Peyer's patch (tissue), 4 donors: ENCODE measurements at regions not wholly inside any gene's neighbourhood (a gene's known extent, or its start where the extent isn't known, plus 50 kb on each side); places are given as distances from the start of the nearest gene placed in this dataset.

Source experiments
- DNase-seq, 3 donors: peaks; one replicate each; pipeline ENCODE4 v3.0.0-alpha.2; 2017 to 2019
- H3K27ac ChIP-seq, 4 donors: fragments of 200-600 bp; sonication (generic); one replicate each; pipeline ENCODE4 v1.5.1; 2016 to 2019
- H3K27me3 ChIP-seq, 2 donors: fragments of 200-600 bp; sonication (generic); one replicate each; pipeline ENCODE4 v1.5.1; 2019
- H3K36me3 ChIP-seq, 3 donors: fragments of 200-600 bp; sonication (generic); one replicate each; pipeline ENCODE4 v1.5.1; 2016 to 2019
- H3K4me1 ChIP-seq, 4 donors: fragments of 200-600 bp; sonication (generic); one replicate each; pipeline ENCODE4 v1.5.1; 2016 to 2019
- H3K4me3 ChIP-seq, 4 donors: fragments of 200-600 bp; sonication (generic); 1 replicate in 3 of 4; 2 replicates in 1 of 4; pipeline ENCODE4 v1.5.1; 2016 to 2019; ENCODE audit warnings: mild to moderate bottlenecking in 1 of 4
- H3K9me3 ChIP-seq, 4 donors: fragments of 200-600 bp; sonication (generic); one replicate each; pipeline ENCODE4 v1.5.1; 2016 to 2019; ENCODE audit warnings: mild to moderate bottlenecking in 1 of 4
- POLR2A ChIP-seq, 2 donors: fragments of 450-650 bp; IDR thresholded peaks; one replicate each; pipeline ENCODE4 v1.5.1; 2017; ENCODE audit warnings: antibody characterized with exemption in 2 of 2, mild to moderate bottlenecking in 2 of 2, moderate library complexity in 2 of 2
- TF ChIP-seq, protein P1 (sequence below), 6 experiments: fragments of 450-650 bp in 4 of 6; fragments of 200-600 bp in 2 of 6; sonication (generic) in 1 of 6; IDR thresholded peaks; one replicate each; pipeline ENCODE4 v1.5.1; 2017 to 2019; ENCODE audit warnings: antibody characterized with exemption in 6 of 6, mild to moderate bottlenecking in 3 of 6, moderate library complexity in 1 of 6

GRCh38 chr20:39117491-39117890 lies 155.3 kb downstream of the DHX35 start:
- Histone ChIP-seq H3K36me3 (no peaks in the 10 kb centered on the region), H3K9me3 (no peaks in the 10 kb centered on the region), H3K27ac (no peak overlapping the region), H3K4me3 (no peak overlapping the region), H3K4me1 (no peaks in the 10 kb centered on the region), H3K27me3 (no peaks in the 10 kb centered on the region)
- DNase-seq = no peak
- TF ChIP-seq, protein P1, sequence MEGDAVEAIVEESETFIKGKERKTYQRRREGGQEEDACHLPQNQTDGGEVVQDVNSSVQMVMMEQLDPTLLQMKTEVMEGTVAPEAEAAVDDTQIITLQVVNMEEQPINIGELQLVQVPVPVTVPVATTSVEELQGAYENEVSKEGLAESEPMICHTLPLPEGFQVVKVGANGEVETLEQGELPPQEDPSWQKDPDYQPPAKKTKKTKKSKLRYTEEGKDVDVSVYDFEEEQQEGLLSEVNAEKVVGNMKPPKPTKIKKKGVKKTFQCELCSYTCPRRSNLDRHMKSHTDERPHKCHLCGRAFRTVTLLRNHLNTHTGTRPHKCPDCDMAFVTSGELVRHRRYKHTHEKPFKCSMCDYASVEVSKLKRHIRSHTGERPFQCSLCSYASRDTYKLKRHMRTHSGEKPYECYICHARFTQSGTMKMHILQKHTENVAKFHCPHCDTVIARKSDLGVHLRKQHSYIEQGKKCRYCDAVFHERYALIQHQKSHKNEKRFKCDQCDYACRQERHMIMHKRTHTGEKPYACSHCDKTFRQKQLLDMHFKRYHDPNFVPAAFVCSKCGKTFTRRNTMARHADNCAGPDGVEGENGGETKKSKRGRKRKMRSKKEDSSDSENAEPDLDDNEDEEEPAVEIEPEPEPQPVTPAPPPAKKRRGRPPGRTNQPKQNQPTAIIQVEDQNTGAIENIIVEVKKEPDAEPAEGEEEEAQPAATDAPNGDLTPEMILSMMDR (IDR thresholded peaks at IDR 0.05) = no peak
- TF ChIP-seq POLR2A (IDR thresholded peaks at IDR 0.05) = no peak

DNA sequence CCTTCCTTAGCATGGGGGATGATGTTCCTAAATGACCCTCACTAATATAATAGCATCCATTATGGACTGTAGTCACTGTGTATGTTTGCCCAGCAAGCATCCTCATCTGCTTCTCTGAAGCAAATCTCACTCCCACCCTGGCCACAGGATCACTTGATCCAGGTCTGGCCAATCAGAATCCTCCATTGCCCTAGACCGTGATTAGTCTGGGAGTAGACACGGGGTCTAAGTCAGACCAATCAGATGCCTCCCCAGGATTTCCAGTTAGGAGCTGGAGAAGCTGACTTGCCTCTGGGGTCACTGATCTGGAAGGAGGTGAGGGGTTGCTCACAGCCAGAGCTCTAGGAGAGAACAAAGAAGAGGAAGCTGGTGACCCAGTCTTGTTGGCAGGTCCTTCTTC lies 153.9 kb downstream of the DHX35 start:
- no peak for DNase-seq
- no peak for TF ChIP-seq POLR2A (IDR thresholded peaks at IDR 0.05)
- H3K4me1 ChIP-seq = no peaks in the 10 kb centered on the region
- H3K9me3 ChIP-seq = no peaks in the 10 kb centered on the region
- no peak overlapping the region for H3K27ac ChIP-seq
- no peak overlapping the region for H3K4me3 ChIP-seq
- no peaks in the 10 kb centered on the region for H3K36me3 ChIP-seq
- H3K27me3 ChIP-seq = no peaks in the 10 kb centered on the region

GRCh38 chr20:39112178-39112743 lies 150.1 kb downstream of the DHX35 start:
- Histone ChIP-seq H3K9me3 (no peaks in the 10 kb centered on the region), H3K4me3 (no peak overlapping the region), H3K27me3 (peaks cover 0 to 4% of the 10 kb centered on the region in 2 donors), H3K4me1 (no peaks in the 10 kb centered on the region), H3K36me3 (no peaks in the 10 kb centered on the region), H3K27ac (no peak overlapping the region)
- DNase-seq = no peak
- no peak for TF ChIP-seq POLR2A (IDR thresholded peaks at IDR 0.05)
- TF ChIP-seq, protein P1 (IDR thresholded peaks at IDR 0.05) = peak in 4 of 6 experiments; percentile 38 to 42 (median 40)

DNA sequence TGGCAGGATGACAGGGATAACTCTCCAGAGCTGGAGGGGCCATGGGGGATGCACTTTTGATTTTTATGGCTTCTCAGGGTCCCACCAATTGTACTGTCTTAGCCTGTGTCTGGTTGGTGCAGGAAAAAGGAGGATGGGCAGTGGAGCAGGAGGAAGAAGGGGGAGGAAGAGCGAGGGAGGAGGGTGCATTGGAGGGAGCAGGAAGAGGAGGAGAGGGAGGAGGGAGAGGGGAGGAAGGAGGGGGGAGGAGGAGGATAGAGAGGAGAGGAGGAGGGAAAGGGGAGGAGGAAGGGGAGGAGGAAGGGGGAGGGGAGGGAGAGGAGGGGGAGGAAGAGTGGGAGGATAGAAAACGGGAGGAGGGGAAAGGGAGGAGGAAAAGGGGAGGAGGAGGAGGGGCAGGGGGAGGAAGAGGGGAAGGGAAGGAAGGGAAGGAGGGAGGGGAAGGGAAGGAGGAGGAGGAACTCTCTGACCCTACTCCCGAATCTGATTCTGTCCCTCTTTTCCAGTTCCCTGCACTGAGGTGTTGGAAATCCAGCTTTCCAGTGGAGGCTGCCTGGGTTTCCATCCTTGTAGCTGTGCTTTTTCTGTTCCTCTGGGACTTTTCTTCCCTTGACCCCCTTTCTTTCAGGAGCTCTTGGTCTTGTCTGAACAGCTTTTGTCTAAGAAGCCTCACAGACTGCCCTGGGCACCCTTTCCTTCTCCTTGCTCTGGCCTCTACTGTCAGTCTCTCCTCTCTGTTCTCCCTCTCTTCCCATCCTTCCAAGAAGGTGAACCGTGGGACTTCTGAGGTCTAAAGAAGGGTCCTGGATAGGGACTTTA lies 149.4 kb downstream of the DHX35 start:
- peaks cover 0 to 4% of the 10 kb centered on the region in 2 donors for H3K27me3 ChIP-seq
- H3K27ac ChIP-seq = no peak overlapping the region
- H3K9me3 ChIP-seq = no peaks in the 10 kb centered on the region
- no peaks in the 10 kb centered on the region for H3K4me1 ChIP-seq
- TF ChIP-seq, protein P1 (IDR thresholded peaks at IDR 0.05) = no peak
- no peak for TF ChIP-seq POLR2A (IDR thresholded peaks at IDR 0.05)
- H3K4me3 ChIP-seq = no peak overlapping the region
- no peak for DNase-seq
- H3K36me3 ChIP-seq = no peaks in the 10 kb centered on the region

DNA sequence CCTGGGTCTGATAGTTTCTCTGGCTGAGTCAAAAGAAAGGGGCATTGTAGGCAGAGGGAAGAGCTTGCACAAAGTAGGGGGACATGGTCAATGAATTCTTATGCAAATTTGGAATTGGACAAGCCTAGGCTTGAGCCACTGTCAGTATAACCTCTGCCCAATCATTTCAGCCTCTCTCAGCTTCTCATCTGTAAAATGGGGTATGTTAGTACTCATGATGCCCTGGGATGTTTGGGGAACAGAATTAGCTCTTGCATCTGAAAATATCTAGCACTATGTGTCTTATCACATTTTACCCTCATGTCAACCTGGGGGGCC lies 148.6 kb downstream of the DHX35 start:
- Histone ChIP-seq H3K27me3 (peaks cover 0 to 4% of the 10 kb centered on the region in 2 donors), H3K4me3 (no peak overlapping the region), H3K4me1 (no peaks in the 10 kb centered on the region), H3K36me3 (no peaks in the 10 kb centered on the region), H3K27ac (no peak overlapping the region), H3K9me3 (no peaks in the 10 kb centered on the region)
- TF ChIP-seq, protein P1 (IDR thresholded peaks at IDR 0.05) = no peak
- TF ChIP-seq POLR2A (IDR thresholded peaks at IDR 0.05) = no peak
- no peak for DNase-seq

- H3K4me3 ChIP-seq = no peak overlapping the region
- H3K27me3 ChIP-seq = peaks cover 0 to 4% of the 10 kb centered on the region in 2 donors
- TF ChIP-seq, protein P1 (IDR thresholded peaks at IDR 0.05) = no peak
- no peak for TF ChIP-seq POLR2A (IDR thresholded peaks at IDR 0.05)
- H3K36me3 ChIP-seq = no peaks in the 10 kb centered on the region
- no peaks in the 10 kb centered on the region for H3K9me3 ChIP-seq
- H3K4me1 ChIP-seq = no peaks in the 10 kb centered on the region
- no peak for DNase-seq
- no peak overlapping the region for H3K27ac ChIP-seq
These were observed 148.0 kb downstream of the DHX35 start for GRCh38 chr20:39109933-39110818.
